Fibroblast of villous mesenchyme (primary cell): ENCODE measurements at regions not wholly inside any gene's neighbourhood (a gene's known extent, or its start where the extent isn't known, plus 50 kb on each side); places are given as distances from the start of the nearest gene placed in this dataset.
A peak's percentile ranks its signal among the peaks of the same experiment; 100 is the strongest.

Experiments used
- DNase-seq: peaks from one replicate; pipeline ENCODE4 v3.0.0-alpha.2; 2010; ENCODE audit warnings: low read depth
- H3K4me3 ChIP-seq: 2 replicates; pipeline ENCODE4 v1.5.1; 2011; ENCODE audit warnings: low read depth, mild to moderate bottlenecking, low read length
- CTCF ChIP-seq: IDR thresholded peaks from 2 replicates; pipeline ENCODE4 v1.5.1; 2012; ENCODE audit warnings: low read depth, mild to moderate bottlenecking, low read length; ENCODE audit not compliant: insufficient read depth

DNA sequence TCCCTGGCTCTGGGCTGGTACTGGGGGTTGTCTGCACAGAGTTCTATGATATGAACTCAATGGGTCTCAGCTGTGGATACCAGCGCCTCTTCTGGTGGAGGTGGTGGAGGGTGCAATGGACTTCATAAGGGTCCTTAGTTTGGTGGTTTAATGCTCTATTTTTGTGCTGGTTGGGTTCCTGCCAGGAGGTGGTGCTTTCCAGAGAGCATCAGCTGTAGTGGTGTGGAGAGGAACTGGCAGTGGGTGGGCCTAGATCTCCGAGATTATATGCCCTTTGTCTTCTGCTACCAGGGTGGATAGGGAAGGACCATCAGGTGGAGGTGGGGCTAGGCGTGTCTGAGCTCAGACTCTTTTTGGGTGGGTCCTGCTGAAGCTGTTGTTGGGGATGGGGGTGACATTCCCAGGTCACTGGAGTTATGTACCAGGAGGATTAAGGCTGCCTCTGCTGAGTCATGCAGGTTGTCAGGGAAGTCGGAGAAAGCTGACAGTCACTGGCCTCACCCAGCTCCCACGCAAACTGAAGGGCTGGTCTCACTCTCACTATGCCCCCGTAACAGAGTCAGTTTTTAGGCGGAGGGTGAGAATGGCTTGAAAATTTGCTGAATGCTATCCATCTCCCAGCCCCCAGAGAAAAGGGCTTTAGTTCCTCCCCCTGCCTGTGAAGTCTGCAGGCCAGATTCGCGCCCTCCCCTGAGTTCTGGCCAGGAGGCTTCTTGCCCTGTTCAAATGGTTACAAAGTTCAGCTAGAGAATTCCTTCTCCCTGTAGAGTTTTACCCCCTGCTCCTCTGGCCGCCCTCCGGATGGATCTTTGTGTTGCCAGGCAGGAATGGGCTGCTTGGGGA is 902.9 kb downstream of the LTN1 start:
- no peak overlapping the region for H3K4me3 ChIP-seq
- no peak for TF ChIP-seq CTCF
- DNase-seq = no peak

GRCh38 chr21:28086861-28087581 is 905.7 kb downstream of the LTN1 start:
- H3K4me3 ChIP-seq = no peak overlapping the region
- no peak for TF ChIP-seq CTCF
- DNase-seq = no peak

DNA sequence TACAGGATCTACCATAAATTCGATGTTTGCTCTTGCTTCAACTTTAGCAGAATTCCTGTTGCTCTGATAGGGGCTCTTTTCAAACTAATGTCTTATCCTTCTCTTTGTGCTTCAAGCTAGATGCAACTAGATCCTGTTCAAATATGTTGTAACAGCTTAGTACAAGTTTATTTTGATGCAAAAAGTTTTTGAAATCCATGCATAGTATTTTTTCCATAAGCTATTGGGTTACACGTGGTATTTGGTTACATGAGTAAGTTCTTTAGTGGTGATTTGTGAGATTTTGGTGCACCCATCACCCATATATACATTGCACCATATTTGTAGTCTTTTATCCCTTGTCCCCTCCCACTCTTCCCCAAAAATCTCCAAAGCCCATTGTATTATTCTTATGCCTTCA is 907.7 kb downstream of the LTN1 start:
- no peak overlapping the region for H3K4me3 ChIP-seq
- TF ChIP-seq CTCF = no peak
- no peak for DNase-seq

- TF ChIP-seq CTCF = no peak
- no peak for DNase-seq
- H3K4me3 ChIP-seq = no peak overlapping the region
These were observed 909.3 kb downstream of the LTN1 start for GRCh38 chr21:28083350-28083749.

DNA sequence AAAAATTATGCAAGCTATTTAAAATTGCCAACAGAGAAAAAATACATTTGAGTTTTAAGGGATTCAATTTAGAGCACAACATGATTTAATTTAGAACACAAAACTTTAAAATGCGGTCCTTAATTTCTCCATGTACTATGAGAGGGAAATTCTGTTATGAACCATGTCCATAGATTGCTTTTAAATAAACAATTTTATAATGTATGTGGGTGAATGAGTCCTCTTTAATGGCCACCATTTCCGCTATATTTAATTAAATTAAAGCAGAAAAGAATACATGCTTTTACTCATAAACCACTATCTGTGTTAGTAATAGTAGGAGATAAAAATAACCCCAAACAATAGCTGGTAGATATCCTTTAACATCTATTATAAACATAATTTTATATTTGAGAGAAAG is 914.6 kb downstream of the LTN1 start:
- no peak for TF ChIP-seq CTCF
- DNase-seq = no peak
- H3K4me3 ChIP-seq = no peak overlapping the region

GRCh38 chr21:28074676-28075075 is 918.0 kb downstream of the LTN1 start:
- H3K4me3 ChIP-seq = no peak overlapping the region
- TF ChIP-seq CTCF = no peak
- DNase-seq = peak; percentile 71
